ENCODE measurements at regions not wholly inside any gene's neighbourhood (a gene's known extent, or its start where the extent isn't known, plus 50 kb on each side); places are given as distances from the start of the nearest gene placed in this dataset.

GRCh38 chr1:18009478-18009961, 98.1 kb upstream of the IGSF21 start:
- TF ChIP-seq EZH2phosphoT487 (IDR thresholded peaks at IDR 0.05; ENCODE audit: borderline replicate concordance) (no peak), CTCF (conservative IDR thresholded peaks at IDR 0.05; ENCODE audit: low read length) (no peak)
- no peaks in the 10 kb centered on the region for H3K27me3 ChIP-seq (ENCODE audit: insufficient read depth, low read length, poor library complexity, severe bottlenecking)
- H2AFZ ChIP-seq (ENCODE audit: low read length): no peak overlapping the region
- no peak overlapping the region for H3K4me2 ChIP-seq (ENCODE audit: low read depth, low read length, poor library complexity, severe bottlenecking)
- no peak overlapping the region for H3K4me3 ChIP-seq (ENCODE audit: low read length, poor library complexity, severe bottlenecking)
- no peaks in the 10 kb centered on the region for H3K79me2 ChIP-seq (ENCODE audit: insufficient read depth, low read length)
- H3K4me1 ChIP-seq (ENCODE audit: insufficient read depth, low read length, poor library complexity, severe bottlenecking): no peaks in the 10 kb centered on the region
- no peaks in the 10 kb centered on the region for H3F3A ChIP-seq (ENCODE audit: low read depth)
- H3K9me2 ChIP-seq (replicated peaks; ENCODE audit: low read depth, low read length): no peaks in the 10 kb centered on the region
- H3K9ac ChIP-seq (ENCODE audit: low read depth, low read length, poor library complexity, severe bottlenecking): no peak overlapping the region
- H4K20me1 ChIP-seq (ENCODE audit: insufficient read depth, low read length, poor library complexity, severe bottlenecking): no peaks in the 10 kb centered on the region
- no peaks in the 10 kb centered on the region for H3K36me3 ChIP-seq (ENCODE audit: insufficient read depth, low read length)
- no peaks in the 10 kb centered on the region for H3K9me3 ChIP-seq (ENCODE audit: insufficient read depth, low read depth, low read length)

- Histone ChIP-seq H3K9me3 (ENCODE audit: insufficient read depth, low read depth, low read length) (no peaks in the 10 kb centered on the region; the same call in 1 of the 2 replicates), H3K27me3 (ENCODE audit: insufficient read depth, low read length, poor library complexity, severe bottlenecking) (no peaks in the 10 kb centered on the region), H3F3A (ENCODE audit: low read depth) (no peaks in the 10 kb centered on the region), H3K36me3 (ENCODE audit: insufficient read depth, low read length) (no peaks in the 10 kb centered on the region), H3K4me1 (ENCODE audit: insufficient read depth, low read length, poor library complexity, severe bottlenecking) (no peaks in the 10 kb centered on the region), H3K9ac (ENCODE audit: low read depth, low read length, poor library complexity, severe bottlenecking) (no peak overlapping the region), H2AFZ (ENCODE audit: low read length) (no peak overlapping the region), H3K4me2 (ENCODE audit: low read depth, low read length, poor library complexity, severe bottlenecking) (no peak overlapping the region), H4K20me1 (ENCODE audit: insufficient read depth, low read length, poor library complexity, severe bottlenecking) (no peaks in the 10 kb centered on the region), H3K9me2 (replicated peaks; ENCODE audit: low read depth, low read length) (no peaks in the 10 kb centered on the region), H3K4me3 (ENCODE audit: low read length, poor library complexity, severe bottlenecking) (no peak overlapping the region), H3K79me2 (ENCODE audit: insufficient read depth, low read length) (no peaks in the 10 kb centered on the region)
- no peak for TF ChIP-seq CTCF (conservative IDR thresholded peaks at IDR 0.05; ENCODE audit: low read length)
- no peak for TF ChIP-seq EZH2phosphoT487 (IDR thresholded peaks at IDR 0.05; ENCODE audit: borderline replicate concordance)
Observed at GRCh38 chr1:18010408-18010807, 97.2 kb upstream of the IGSF21 start.

- no peaks in the 10 kb centered on the region for H3K36me3 ChIP-seq (ENCODE audit: insufficient read depth, low read length)
- TF ChIP-seq CTCF (conservative IDR thresholded peaks at IDR 0.05; ENCODE audit: low read length) (no peak), EZH2phosphoT487 (IDR thresholded peaks at IDR 0.05; ENCODE audit: borderline replicate concordance) (no peak)
- no peaks in the 10 kb centered on the region for H3F3A ChIP-seq (ENCODE audit: low read depth)
- no peak overlapping the region for H2AFZ ChIP-seq (ENCODE audit: low read length)
- no peaks in the 10 kb centered on the region for H3K79me2 ChIP-seq (ENCODE audit: insufficient read depth, low read length)
- no peak overlapping the region for H3K4me3 ChIP-seq (ENCODE audit: low read length, poor library complexity, severe bottlenecking)
- no peak overlapping the region for H3K9ac ChIP-seq (ENCODE audit: low read depth, low read length, poor library complexity, severe bottlenecking)
- no peaks in the 10 kb centered on the region for H4K20me1 ChIP-seq (ENCODE audit: insufficient read depth, low read length, poor library complexity, severe bottlenecking)
- no peak overlapping the region for H3K4me2 ChIP-seq (ENCODE audit: low read depth, low read length, poor library complexity, severe bottlenecking)
- H3K4me1 ChIP-seq (ENCODE audit: insufficient read depth, low read length, poor library complexity, severe bottlenecking): no peaks in the 10 kb centered on the region
- H3K9me2 ChIP-seq (replicated peaks; ENCODE audit: low read depth, low read length): no peaks in the 10 kb centered on the region
- no peaks in the 10 kb centered on the region; the same call in 1 of the 2 replicates for H3K9me3 ChIP-seq (ENCODE audit: insufficient read depth, low read depth, low read length)
- no peaks in the 10 kb centered on the region for H3K27me3 ChIP-seq (ENCODE audit: insufficient read depth, low read length, poor library complexity, severe bottlenecking)
Observed at GRCh38 chr1:18010945-18011344, 96.7 kb upstream of the IGSF21 start.
